D341Med (cell line): ENCODE measurements at regions not wholly inside any gene's neighbourhood (a gene's known extent, or its start where the extent isn't known, plus 50 kb on each side); places are given as distances from the start of the nearest gene placed in this dataset.
"Not testable (repeated sequence)": the region's sequence is repeated elsewhere in the genome, so short reads cannot be mapped to it uniquely, and the experiment has no call there.

Experiments used
- DNase-seq: peaks from one replicate; pipeline ENCODE4 v3.0.0; 2012; ENCODE audit warnings: low spot score

- DNase-seq: no peak
Measured at GRCh38 chr1:104163912-104164476, 414.3 kb downstream of the AMY1C start.

DNA sequence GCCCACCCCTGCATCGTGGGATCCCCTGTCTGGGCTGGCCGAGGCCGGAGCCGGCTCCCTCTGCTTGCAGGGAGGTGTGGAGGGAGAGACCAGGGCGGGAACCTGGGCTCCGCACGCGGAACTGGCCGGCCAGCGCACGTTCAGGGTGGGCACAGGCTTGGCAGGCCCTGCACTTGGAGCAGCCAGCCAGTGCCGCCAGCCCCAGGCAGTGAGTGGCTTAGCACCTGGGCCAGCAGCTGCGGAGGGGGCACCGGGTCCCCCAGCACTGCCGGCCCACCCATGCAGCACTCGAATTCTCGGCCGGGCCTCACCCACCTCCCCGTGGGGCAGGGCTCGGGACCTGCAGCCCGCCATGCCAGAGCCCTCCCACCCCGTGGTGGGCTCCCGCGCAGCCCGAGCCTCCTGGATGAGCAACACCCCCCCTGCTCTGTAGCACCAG, 422.6 kb downstream of the AMY1C start:
- no peak for DNase-seq

DNA sequence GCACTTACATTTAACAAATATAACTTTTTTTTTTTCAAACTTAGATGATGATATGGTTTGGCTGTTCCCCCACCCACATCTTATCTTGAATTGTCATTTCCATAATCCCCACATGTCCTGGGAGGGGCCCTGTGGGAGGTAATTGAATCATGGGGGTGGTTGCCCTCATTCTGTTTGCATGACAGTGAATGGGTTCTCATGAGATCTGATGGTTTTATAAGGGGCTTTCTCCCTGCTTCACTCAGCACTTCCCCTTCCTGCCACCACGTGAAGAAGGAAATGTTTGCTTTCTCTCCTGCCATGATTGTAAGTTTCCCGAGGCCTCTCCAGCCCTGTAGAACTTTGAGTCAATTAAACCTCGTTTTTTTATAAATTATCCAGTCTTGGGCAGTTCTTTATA, 432.6 kb downstream of the AMY1C start:
- no peak for DNase-seq

- DNase-seq: no peak
Measured at GRCh38 chr1:104189207-104189606, 439.5 kb downstream of the AMY1C start.

- DNase-seq: no peak
Measured at GRCh38 chr1:104190821-104191220, 441.1 kb downstream of the AMY1C start.

GRCh38 chr1:104195395-104195794, 445.7 kb downstream of the AMY1C start:
- DNase-seq: no peak

GRCh38 chr1:104196136-104196535, 446.4 kb downstream of the AMY1C start:
- no peak for DNase-seq

DNA sequence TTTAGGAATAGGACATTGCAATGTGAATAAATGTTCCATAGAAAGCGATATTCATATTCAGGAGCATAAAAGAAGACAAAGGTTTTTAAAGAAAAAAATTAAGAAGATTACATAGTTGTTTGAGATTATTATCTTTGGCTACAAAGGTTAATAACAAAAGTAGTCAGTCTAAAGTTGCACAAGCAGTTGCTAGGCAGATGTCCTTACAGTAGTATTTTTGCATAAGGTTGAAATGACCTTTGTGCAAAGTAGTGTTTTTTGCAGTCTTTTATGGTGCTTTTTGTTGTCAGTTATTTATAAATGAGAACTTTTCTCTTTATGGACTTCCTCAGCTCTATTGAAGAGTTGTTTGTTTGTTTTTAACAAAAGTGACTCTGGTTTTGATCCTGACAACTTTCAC, 447.8 kb downstream of the AMY1C start:
- DNase-seq: no peak

- DNase-seq: no peak
Measured at GRCh38 chr1:104212239-104212638, 462.5 kb downstream of the AMY1C start.

DNA sequence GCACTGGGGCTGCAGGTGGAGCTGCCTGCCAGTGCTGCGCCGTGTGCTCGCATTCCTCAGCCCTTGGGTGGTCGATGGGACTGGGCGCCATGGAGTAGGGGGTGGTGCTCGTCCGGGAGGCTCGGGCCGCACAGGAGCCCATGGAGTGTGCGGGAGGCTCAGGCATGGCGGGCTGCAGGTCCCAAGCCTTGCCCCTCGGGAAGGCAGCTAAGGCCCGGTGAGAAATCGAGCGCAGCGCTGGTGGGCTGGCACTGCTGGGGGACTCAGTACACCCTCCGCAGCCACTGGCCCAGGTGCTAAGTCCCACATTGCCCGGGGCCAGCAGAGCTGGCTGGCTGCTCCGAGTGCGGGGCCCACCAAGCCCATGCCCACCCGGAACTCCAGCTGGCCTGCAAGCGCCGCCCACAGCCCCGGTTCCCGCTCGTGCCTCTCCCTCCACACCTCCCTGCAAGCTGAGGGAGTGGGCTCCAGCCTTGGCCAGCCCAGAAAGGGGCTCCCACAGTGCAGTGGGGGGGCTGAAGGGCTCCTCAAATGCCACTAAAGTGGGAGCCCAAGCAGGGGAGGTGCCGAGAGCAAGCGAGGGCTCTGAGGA, 467.8 kb downstream of the AMY1C start:
- not testable (repeated sequence) for DNase-seq

DNA sequence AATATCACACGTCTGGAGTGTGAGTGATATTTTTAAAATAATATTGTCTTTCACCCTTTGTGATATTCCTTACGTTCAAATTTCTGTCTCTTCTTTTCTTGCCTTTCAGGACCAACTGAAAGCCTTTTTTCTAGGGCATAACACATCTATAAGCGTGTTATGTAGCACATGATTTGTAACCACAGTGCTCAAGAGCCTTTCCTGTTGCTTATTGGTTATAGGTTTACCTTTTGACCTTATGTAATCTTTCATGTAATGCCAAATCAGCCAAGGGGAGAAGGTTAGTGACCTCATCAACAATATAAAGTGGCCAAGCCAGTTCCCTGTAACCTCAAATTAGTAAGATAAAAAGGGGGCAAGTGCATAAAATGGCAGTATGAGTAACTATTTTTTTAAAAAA, 480.2 kb downstream of the AMY1C start:
- DNase-seq: no peak

- no peak for DNase-seq
Measured at GRCh38 chr1:104231676-104232075, 482.0 kb downstream of the AMY1C start.

DNA sequence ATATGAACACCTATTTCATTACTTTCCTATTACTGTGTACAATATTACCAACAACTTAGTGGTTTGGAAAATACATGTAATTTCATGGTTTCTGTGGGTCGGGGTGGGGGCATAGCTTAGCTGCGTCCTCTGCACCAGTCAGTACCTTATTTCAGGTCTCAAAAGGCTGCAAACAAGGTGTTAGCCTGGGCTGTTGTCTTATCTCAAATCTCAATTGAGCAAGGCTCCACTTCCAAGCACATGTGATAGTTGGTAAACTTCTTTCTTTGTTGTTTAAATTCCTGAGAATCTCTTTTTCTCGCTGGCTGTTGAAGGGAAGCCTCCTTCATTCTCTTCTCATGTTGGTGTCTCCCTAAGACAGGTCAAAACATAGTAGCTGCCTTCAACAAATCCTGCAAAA, 485.4 kb downstream of the AMY1C start:
- no peak for DNase-seq

DNA sequence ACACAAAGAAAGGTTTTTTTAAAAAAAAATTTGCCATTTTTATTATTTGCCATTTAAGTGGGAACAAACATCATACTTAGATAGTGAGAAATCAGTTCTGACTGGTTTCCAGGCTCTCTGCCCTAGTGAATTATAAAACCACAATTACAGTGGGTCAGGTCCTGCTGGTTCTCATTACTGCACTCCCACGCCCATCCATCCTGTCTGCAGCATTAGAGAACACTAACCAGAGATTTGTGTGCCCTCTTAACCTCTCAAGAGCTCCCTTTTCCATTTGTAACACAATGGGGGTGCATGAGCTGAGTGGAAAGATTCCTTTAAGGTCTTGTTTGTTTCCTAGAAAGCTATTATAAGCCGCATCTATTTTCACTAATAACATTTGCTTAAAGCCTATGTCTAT, 489.3 kb downstream of the AMY1C start:
- no peak for DNase-seq

DNA sequence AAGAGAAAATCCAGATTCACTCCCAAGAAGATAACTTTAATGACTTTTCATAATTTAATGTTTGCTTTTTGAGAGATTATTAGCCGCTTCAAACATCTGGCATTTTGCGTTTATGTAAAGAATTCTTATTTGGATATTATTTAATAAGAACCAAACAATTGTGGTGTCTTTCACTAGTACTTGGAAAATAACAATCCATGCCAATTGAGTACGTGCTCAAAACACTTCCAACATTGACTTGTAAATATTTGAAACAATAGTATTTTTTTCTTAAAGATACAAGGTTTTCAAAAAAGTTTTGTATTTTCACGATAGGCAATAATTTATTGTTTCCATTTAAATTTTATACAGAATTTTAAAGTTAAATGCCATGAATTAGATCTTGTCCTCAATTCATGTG, 498.7 kb downstream of the AMY1C start:
- DNase-seq: no peak

DNA sequence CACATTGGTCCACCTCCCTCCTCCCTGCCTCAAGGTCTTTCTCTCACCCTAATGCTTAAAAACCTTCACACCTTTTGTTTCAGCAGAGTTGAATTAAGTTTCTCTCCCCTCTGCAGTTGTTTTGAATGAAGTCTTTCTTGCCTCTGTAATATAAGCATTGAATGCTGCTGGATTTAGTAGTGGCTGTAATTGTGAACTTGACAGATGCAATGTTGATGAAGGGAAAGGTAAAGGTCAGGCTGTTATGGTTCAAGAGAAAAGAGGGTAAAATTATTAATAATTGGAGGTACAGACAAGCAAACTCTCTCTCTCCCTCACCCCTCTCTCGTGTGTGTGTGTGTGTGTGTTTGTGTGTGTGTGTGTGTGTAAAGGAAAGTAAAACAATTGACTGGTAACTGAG, 509.8 kb downstream of the AMY1C start:
- DNase-seq: no peak

- DNase-seq: not testable (repeated sequence)
Measured at GRCh38 chr1:104263110-104263509, 513.4 kb downstream of the AMY1C start.

DNA sequence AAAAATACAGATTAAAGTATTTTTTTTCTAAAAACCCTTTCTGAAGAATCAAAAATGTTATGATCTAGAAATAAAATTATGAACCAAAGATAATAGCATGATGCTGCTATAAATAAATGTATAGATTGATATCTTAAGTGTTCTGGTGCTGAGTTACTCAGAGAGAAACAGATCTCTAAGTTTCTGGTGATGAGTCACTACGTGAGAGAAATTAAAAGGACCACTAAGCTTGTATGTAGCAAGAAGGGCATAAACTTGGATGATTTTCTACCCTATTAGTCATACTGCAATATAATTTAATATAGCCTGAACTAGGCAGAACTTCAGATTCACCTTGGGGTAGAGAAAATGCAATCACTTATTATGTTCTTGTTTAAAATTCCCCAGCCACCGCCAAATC, 514.8 kb downstream of the AMY1C start:
- no peak for DNase-seq

GRCh38 chr1:104265163-104265562, 515.5 kb downstream of the AMY1C start:
- no peak for DNase-seq

DNA sequence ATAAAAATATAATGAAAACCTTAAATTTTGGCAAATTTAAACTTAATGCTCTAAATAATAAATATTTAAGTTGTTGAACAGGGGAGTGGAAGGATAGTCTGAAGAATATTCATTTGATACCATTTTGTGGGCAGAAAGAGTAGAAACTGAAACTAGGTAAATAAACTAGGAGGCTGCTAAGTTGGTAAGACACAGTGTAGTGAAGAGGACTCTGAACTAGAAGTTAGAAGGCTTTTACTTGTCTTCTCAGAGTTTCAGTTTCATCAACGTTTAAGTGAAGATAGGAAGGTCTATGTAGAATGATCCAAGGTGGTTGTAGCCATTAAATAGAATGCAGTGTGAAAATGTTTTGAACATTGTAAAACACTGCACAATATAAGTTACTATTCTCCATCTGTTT, 516.9 kb downstream of the AMY1C start:
- DNase-seq: no peak

- DNase-seq: not testable (repeated sequence)
Measured at GRCh38 chr1:104288322-104288721, 538.6 kb downstream of the AMY1C start.

GRCh38 chr1:104291156-104291555, 541.5 kb downstream of the AMY1C start:
- DNase-seq: no peak

- DNase-seq: peak; percentile 60
Measured at GRCh38 chr1:104294259-104294658, 544.6 kb downstream of the AMY1C start.

DNA sequence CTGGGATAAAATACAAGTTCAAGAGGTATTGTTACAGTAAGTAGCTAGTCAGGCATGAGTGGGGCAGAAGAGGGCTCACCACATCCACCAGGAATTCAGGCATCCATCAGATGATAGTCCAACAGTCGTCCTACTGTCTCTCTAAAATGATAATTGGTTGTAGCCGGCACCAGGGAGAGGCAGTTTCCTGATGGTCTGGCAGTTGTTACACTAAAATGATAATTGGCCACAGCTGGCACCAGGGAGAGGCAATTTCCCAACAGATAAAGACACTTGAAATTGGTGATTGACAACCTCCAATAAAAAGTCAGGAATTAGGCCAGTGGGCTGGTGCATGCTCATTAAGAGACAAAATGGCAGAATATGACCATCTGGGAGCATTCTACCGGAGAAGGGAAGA, 545.8 kb downstream of the AMY1C start:
- no peak for DNase-seq
